NCI-H526 (cell line): ENCODE measurements at regions not wholly inside any gene's neighbourhood (a gene's known extent, or its start where the extent isn't known, plus 50 kb on each side); places are given as distances from the start of the nearest gene placed in this dataset.
"Not testable (repeated sequence)": the region's sequence is repeated elsewhere in the genome, so short reads cannot be mapped to it uniquely, and the experiment has no call there.

Experiments used
- DNase-seq, 2 experiments: peaks; one replicate each; lab custom pipeline; 2025; lab: John Stamatoyannopoulos, UW

GRCh38 chr2:175606010-175606841 is 395.8 kb downstream of the LNPK start:
- DNase-seq: peak; percentile 85 to 92

GRCh38 chr2:175605640-175606009 is 396.4 kb downstream of the LNPK start:
- peak; percentile 45 to 65 for DNase-seq

- no peak for DNase-seq
These were observed 400.1 kb downstream of the LNPK start for GRCh38 chr2:175601969-175602368.

GRCh38 chr2:175599966-175600831 is 401.9 kb downstream of the LNPK start:
- peak in 1 of 2 experiments; percentile 31 for DNase-seq

- no peak for DNase-seq
These were observed 404.8 kb downstream of the LNPK start for GRCh38 chr2:175597286-175597685.

GRCh38 chr2:175595139-175595538 is 406.9 kb downstream of the LNPK start:
- peak in 1 of 2 experiments; percentile 5 for DNase-seq

- DNase-seq: peak; percentile 6 to 34
These were observed 408.2 kb downstream of the LNPK start for GRCh38 chr2:175593686-175594525.

GRCh38 chr2:175588213-175588612 is 406.7 kb upstream of the ATP5MC3 start:
- not testable (repeated sequence) for DNase-seq

- no peak for DNase-seq
These were observed 404.0 kb upstream of the ATP5MC3 start for GRCh38 chr2:175585496-175585895.

GRCh38 chr2:175580652-175581051 is 399.1 kb upstream of the ATP5MC3 start:
- no peak for DNase-seq

- no peak for DNase-seq
These were observed 398.1 kb upstream of the ATP5MC3 start for GRCh38 chr2:175579646-175580045.

GRCh38 chr2:175577368-175577970 is 396.0 kb upstream of the ATP5MC3 start:
- no peak for DNase-seq

GRCh38 chr2:175576875-175577274 is 395.4 kb upstream of the ATP5MC3 start:
- no peak for DNase-seq

- DNase-seq: no peak
These were observed 394.8 kb upstream of the ATP5MC3 start for GRCh38 chr2:175576270-175576669.

- no peak for DNase-seq
These were observed 394.1 kb upstream of the ATP5MC3 start for GRCh38 chr2:175575346-175576258.

- no peak for DNase-seq
These were observed 392.6 kb upstream of the ATP5MC3 start for GRCh38 chr2:175574069-175574468.

- no peak for DNase-seq
These were observed 389.7 kb upstream of the ATP5MC3 start for GRCh38 chr2:175571078-175571653.

GRCh38 chr2:175568109-175568730 is 386.7 kb upstream of the ATP5MC3 start:
- DNase-seq: no peak

GRCh38 chr2:175567435-175568061 is 386.0 kb upstream of the ATP5MC3 start:
- DNase-seq: no peak
